ENCODE measurements at regions not wholly inside any gene's neighbourhood (a gene's known extent, or its start where the extent isn't known, plus 50 kb on each side); places are given as distances from the start of the nearest gene placed in this dataset.

DNA sequence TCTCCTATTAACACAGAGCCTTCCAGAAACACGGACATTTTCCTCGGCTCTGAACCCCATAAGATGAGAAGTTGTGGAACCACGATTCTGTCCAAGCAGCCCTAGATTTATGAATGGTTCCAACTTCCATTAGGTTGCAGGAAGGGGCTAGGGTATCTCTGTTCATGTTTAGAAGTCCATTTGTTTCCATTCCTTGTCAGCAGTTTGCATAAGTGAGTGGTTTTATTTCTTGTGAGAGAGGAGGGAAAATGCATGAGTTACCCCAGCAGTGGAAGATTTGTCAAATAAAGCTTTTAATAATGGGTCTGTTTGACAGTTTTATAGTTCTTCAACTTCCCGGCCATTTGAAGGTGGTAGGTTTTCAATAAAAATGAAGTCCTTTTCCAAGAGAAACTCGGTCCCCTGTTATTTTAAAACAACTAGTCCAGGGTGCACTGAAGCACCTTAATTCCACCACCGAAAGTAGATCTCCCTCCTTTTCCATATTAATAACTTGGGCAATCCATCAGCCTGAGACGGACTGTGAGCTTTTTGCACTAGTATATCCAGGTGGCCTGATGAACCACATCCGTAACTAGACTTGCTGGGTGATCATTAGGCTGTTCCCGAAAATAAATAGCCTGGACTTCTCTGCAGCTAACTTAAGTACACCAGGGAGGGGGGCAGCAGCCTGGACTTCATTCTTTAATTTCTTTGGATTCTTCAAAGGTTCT lies 181.3 kb downstream of the TMEM114 start:
- TF ChIP-seq CREB1 (IDR thresholded peaks at IDR 0.05; ENCODE audit: low read depth) (no peak), FOXM1 (IDR thresholded peaks at IDR 0.05; ENCODE audit: borderline replicate concordance, low read depth) (no peak), TEAD4 (IDR thresholded peaks at IDR 0.05) (no peak), NFIC (IDR thresholded peaks at IDR 0.05) (no peak), YY1 (IDR thresholded peaks at IDR 0.05; ENCODE audit: low read depth) (no peak), USF1 (IDR thresholded peaks at IDR 0.05) (no peak), CEBPB (IDR thresholded peaks at IDR 0.05) (no peak), REST (IDR thresholded peaks at IDR 0.05; ENCODE audit: low read depth) (no peak), EP300 (IDR thresholded peaks at IDR 0.05; ENCODE audit: borderline replicate concordance) (no peak), ZBTB7A (IDR thresholded peaks at IDR 0.05; ENCODE audit: low read depth) (no peak), TCF12 (IDR thresholded peaks at IDR 0.05; ENCODE audit: low read depth) (no peak), TAF1 (IDR thresholded peaks at IDR 0.05; ENCODE audit: low read depth) (no peak), RAD21 (IDR thresholded peaks at IDR 0.05; ENCODE audit: low read depth) (no peak)
- TF ChIP-seq, protein P1, sequence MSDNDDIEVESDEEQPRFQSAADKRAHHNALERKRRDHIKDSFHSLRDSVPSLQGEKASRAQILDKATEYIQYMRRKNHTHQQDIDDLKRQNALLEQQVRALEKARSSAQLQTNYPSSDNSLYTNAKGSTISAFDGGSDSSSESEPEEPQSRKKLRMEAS (IDR thresholded peaks at IDR 0.05), result no peak

DNA sequence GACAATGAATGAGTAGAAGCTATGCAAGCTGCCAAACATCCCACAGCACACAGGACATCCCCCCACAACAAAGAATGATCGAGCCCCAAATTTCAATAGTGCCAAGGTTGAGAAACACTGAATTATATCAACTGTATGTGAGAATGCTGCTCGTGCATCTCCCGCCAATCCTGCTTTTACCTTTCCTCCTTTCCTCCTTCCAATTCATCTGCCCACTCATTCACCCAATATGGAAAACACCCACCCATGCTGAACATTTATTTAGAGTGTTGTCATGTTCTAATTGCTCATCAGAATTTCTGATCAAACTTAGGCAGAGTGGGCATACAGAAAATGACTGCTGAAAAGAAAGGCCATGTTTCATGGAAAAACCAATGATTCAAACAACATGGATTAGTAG lies 183.0 kb downstream of the TMEM114 start:
- TF ChIP-seq EP300 (IDR thresholded peaks at IDR 0.05; ENCODE audit: borderline replicate concordance), result no peak

DNA sequence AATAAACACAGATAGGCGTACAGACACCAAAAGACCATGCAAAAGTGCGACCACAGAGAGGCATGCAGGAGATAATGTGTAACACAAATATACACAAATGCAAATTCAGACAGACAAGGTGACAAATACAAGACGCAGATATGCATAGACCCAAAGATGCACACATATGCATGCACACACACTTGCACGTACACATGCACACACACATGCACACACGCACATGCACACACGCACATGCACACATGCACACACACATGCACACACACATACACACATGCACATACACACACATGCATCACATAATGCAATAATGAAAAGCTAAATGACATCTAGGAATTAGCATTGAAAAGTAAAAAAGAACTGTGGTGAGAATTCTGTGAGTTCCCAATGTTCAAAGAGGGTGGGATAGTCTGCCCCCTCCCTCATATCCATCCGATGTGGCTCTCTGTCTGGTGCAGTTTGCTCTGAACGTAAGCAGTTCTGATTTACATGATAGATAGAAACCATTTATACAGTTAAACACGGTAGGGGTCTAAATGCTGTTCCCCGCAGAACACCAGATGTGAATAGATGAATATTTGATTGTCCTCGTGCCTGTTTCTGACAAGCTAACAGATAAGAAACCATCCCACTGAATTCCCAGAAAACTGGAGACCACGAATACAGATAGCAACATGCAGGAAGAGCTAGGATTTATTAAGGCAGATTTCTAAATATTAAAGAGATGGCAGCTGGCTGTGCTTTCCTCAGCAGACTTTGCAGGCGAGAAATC lies 186.1 kb downstream of the TMEM114 start:
- TF ChIP-seq, protein P1 (IDR thresholded peaks at IDR 0.05), result no peak
- no peak for TF ChIP-seq CREB1 (IDR thresholded peaks at IDR 0.05; ENCODE audit: low read depth)
- TF ChIP-seq EGR1 (IDR thresholded peaks at IDR 0.05), result no peak
- no peak for TF ChIP-seq CEBPB (IDR thresholded peaks at IDR 0.05)
- TF ChIP-seq NFIC (IDR thresholded peaks at IDR 0.05), result no peak
- TF ChIP-seq RAD21 (IDR thresholded peaks at IDR 0.05; ENCODE audit: low read depth), result no peak
- no peak for TF ChIP-seq EP300 (IDR thresholded peaks at IDR 0.05; ENCODE audit: borderline replicate concordance)

- TF ChIP-seq, protein P1 (IDR thresholded peaks at IDR 0.05), result no peak
- TF ChIP-seq REST (IDR thresholded peaks at IDR 0.05; ENCODE audit: low read depth), result no peak
Observed at GRCh38 chr16:8402981-8403843, 187.1 kb downstream of the TMEM114 start.

DNA sequence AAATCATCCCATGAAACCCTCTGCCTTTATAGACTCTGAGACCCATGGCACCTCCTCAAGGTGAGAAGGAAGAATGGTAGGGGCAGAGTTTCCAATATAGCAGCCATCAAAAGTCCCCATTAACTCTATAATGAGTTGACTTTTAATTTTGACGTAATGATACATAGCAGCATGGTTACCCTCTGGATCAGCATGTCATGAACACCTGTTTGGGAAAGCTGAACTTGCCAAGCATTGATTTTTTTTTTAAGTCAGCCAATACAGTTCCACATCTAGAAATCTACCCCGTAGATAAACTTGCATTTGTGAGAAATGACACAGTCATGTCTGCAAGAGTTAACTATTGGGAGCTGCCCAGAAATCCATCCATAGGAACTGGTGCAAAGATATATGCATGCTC lies 191.8 kb downstream of the TMEM114 start:
- TF ChIP-seq, protein P1 (IDR thresholded peaks at IDR 0.05), result no peak
- TF ChIP-seq EP300 (IDR thresholded peaks at IDR 0.05; ENCODE audit: borderline replicate concordance), result no peak
- TF ChIP-seq TAF1 (IDR thresholded peaks at IDR 0.05; ENCODE audit: low read depth), result no peak
- no peak for TF ChIP-seq TEAD4 (IDR thresholded peaks at IDR 0.05)
- TF ChIP-seq EGR1 (IDR thresholded peaks at IDR 0.05), result no peak
- TF ChIP-seq USF1 (IDR thresholded peaks at IDR 0.05), result no peak
- no peak for TF ChIP-seq CEBPB (IDR thresholded peaks at IDR 0.05)
- no peak for TF ChIP-seq NFIC (IDR thresholded peaks at IDR 0.05)
- TF ChIP-seq ZBTB7A (IDR thresholded peaks at IDR 0.05; ENCODE audit: low read depth), result no peak
- no peak for TF ChIP-seq YY1 (IDR thresholded peaks at IDR 0.05; ENCODE audit: low read depth)
- TF ChIP-seq TCF12 (IDR thresholded peaks at IDR 0.05; ENCODE audit: low read depth), result no peak
- TF ChIP-seq CREB1 (IDR thresholded peaks at IDR 0.05; ENCODE audit: low read depth), result no peak
- TF ChIP-seq RAD21 (IDR thresholded peaks at IDR 0.05; ENCODE audit: low read depth), result no peak
- no peak for TF ChIP-seq REST (IDR thresholded peaks at IDR 0.05; ENCODE audit: low read depth)
- TF ChIP-seq FOXM1 (IDR thresholded peaks at IDR 0.05; ENCODE audit: borderline replicate concordance, low read depth), result no peak

Data from Ishikawa (cell line).